ENCODE measurements at regions not wholly inside any gene's neighbourhood (a gene's known extent, or its start where the extent isn't known, plus 50 kb on each side); places are given as distances from the start of the nearest gene placed in this dataset.
"Not testable (repeated sequence)": the region's sequence is repeated elsewhere in the genome, so short reads cannot be mapped to it uniquely, and the experiment has no call there.

GRCh38 chr3:102006812-102007485, 157.6 kb downstream of the NFKBIZ start:
- Mint-ChIP-seq H3K4me1 (peaks cover 1% of the 10 kb centered on the region), H3K4me3 (no peak overlapping the region), H3K36me3 (no peaks in the 10 kb centered on the region), H3K27ac (no peak overlapping the region), H3K27me3 (ENCODE audit: low read depth in 3 of 3) (no peaks in the 10 kb centered on the region), H3K9me3 (peaks cover 6 to 22% (median 15%) of the 10 kb centered on the region in 7 donors)
- no peak overlapping the region for H3K4me3 ChIP-seq (replicated peaks in 1 of 3; ENCODE audit: low read depth in 2 of 3, low read length in 3 of 3)
- TF ChIP-seq CTCF (IDR thresholded peaks at IDR 0.05): no peak
- H3K4me1 ChIP-seq (ENCODE audit: control insufficient read depth in 1 of 2, insufficient read depth in 2 of 2, low read length in 2 of 2): no peaks in the 10 kb centered on the region
- intact Hi-C loops (cut with micrococcal nuclease): no loop called here
- no peaks in the 10 kb centered on the region for H4K20me1 ChIP-seq (ENCODE audit: insufficient read depth, low read length)
- no peaks in the 10 kb centered on the region for H3K79me2 ChIP-seq (ENCODE audit: insufficient read depth, low read length)
- WGBS (ENCODE audit: insufficient coverage): no CpG with 5 or more reads among the region's 1 CpG
- peaks cover 0 to 6% of the 10 kb centered on the region in 2 donors for H3K9me3 ChIP-seq (replicated peaks in 1 of 2; ENCODE audit: control insufficient read depth in 1 of 2, insufficient read depth in 1 of 2, low read length in 2 of 2)
- no peak overlapping the region for H3K4me2 ChIP-seq (replicated peaks; ENCODE audit: extremely low read depth, low read length, poor library complexity, severe bottlenecking)
- H3K27me3 ChIP-seq (ENCODE audit: control insufficient read depth in 2 of 2, insufficient read depth in 2 of 2, low read length in 2 of 2): no peaks in the 10 kb centered on the region
- no peaks in the 10 kb centered on the region for H3K36me3 ChIP-seq (replicated peaks in 1 of 2; ENCODE audit: control insufficient read depth in 1 of 2, insufficient read depth in 2 of 2, low read length in 2 of 2)
- no peak overlapping the region for H2AFZ ChIP-seq (ENCODE audit: insufficient read depth, low read depth, low read length, poor library complexity, severe bottlenecking)
- DNase-seq: no peak
- H3K9ac ChIP-seq (ENCODE audit: insufficient read depth, low read length, poor library complexity, severe bottlenecking): no peak overlapping the region
- H3K27ac ChIP-seq (ENCODE audit: low read depth in 1 of 2, low read length in 2 of 2): no peak overlapping the region

- H3K4me1 ChIP-seq (ENCODE audit: control insufficient read depth in 1 of 2, insufficient read depth in 2 of 2, low read length in 2 of 2); H3K27ac ChIP-seq (ENCODE audit: low read depth in 1 of 2, low read length in 2 of 2); H3K9me3 ChIP-seq (replicated peaks in 1 of 2; ENCODE audit: control insufficient read depth in 1 of 2, insufficient read depth in 1 of 2, low read length in 2 of 2); H3K36me3 Mint-ChIP-seq; H3K4me1 Mint-ChIP-seq; H4K20me1 ChIP-seq (ENCODE audit: insufficient read depth, low read length); H3K79me2 ChIP-seq (ENCODE audit: insufficient read depth, low read length); H3K4me3 ChIP-seq (replicated peaks in 1 of 3; ENCODE audit: low read depth in 2 of 3, low read length in 3 of 3); DNase-seq; H3K27me3 ChIP-seq (ENCODE audit: control insufficient read depth in 2 of 2, insufficient read depth in 2 of 2, low read length in 2 of 2); H3K36me3 ChIP-seq (replicated peaks in 1 of 2; ENCODE audit: control insufficient read depth in 1 of 2, insufficient read depth in 2 of 2, low read length in 2 of 2); H3K27ac Mint-ChIP-seq; H3K9ac ChIP-seq (ENCODE audit: insufficient read depth, low read length, poor library complexity, severe bottlenecking); H2AFZ ChIP-seq (ENCODE audit: insufficient read depth, low read depth, low read length, poor library complexity, severe bottlenecking); H3K4me3 Mint-ChIP-seq; intact Hi-C loops (cut with micrococcal nuclease); H3K27me3 Mint-ChIP-seq (ENCODE audit: low read depth in 3 of 3); H3K4me2 ChIP-seq (replicated peaks; ENCODE audit: extremely low read depth, low read length, poor library complexity, severe bottlenecking): not testable (repeated sequence)
- peaks cover 6 to 30% (median 19%) of the 10 kb centered on the region in 7 donors for H3K9me3 Mint-ChIP-seq
- WGBS (ENCODE audit: insufficient coverage): 96% methylated on average over 11 of the region's 11 CpGs
Observed at GRCh38 chr3:102008436-102008835, 159.1 kb downstream of the NFKBIZ start.
